ENCODE measurements at regions not wholly inside any gene's neighbourhood (a gene's known extent, or its start where the extent isn't known, plus 50 kb on each side); places are given as distances from the start of the nearest gene placed in this dataset.

- TF ChIP-seq CTCF (IDR thresholded peaks at IDR 0.05; ENCODE audit: extremely low read depth, insufficient read depth, missing control alignments), result no peak
- in situ Hi-C loops (cut with MboI; ENCODE audit: low pct_unique_long_range_greater_than_20kb, low sequenced_read_pairs, unreplicated experiment), result no loop called here
- DNase-seq (ENCODE audit: low spot score), result no peak
Measured at GRCh38 chr7:22066522-22066921, 120.8 kb upstream of the CDCA7L start.

GRCh38 chr7:22064816-22065215, 119.1 kb upstream of the CDCA7L start:
- in situ Hi-C loops (cut with MboI; ENCODE audit: low pct_unique_long_range_greater_than_20kb, low sequenced_read_pairs, unreplicated experiment), result no loop called here
- TF ChIP-seq CTCF (IDR thresholded peaks at IDR 0.05; ENCODE audit: extremely low read depth, insufficient read depth, missing control alignments), result no peak
- DNase-seq (ENCODE audit: low spot score), result no peak

- in situ Hi-C loops (cut with MboI; ENCODE audit: low pct_unique_long_range_greater_than_20kb, low sequenced_read_pairs, unreplicated experiment), result no loop called here
- TF ChIP-seq CTCF (IDR thresholded peaks at IDR 0.05; ENCODE audit: extremely low read depth, insufficient read depth, missing control alignments), result no peak
- no peak for DNase-seq (ENCODE audit: low spot score)
Measured at GRCh38 chr7:22061775-22062174, 116.1 kb upstream of the CDCA7L start.

- in situ Hi-C loops (cut with MboI; ENCODE audit: low pct_unique_long_range_greater_than_20kb, low sequenced_read_pairs, unreplicated experiment), result no loop called here
- no peak for TF ChIP-seq CTCF (IDR thresholded peaks at IDR 0.05; ENCODE audit: extremely low read depth, insufficient read depth, missing control alignments)
- no peak for DNase-seq (ENCODE audit: low spot score)
Measured at GRCh38 chr7:22060863-22061262, 115.2 kb upstream of the CDCA7L start.

DNA sequence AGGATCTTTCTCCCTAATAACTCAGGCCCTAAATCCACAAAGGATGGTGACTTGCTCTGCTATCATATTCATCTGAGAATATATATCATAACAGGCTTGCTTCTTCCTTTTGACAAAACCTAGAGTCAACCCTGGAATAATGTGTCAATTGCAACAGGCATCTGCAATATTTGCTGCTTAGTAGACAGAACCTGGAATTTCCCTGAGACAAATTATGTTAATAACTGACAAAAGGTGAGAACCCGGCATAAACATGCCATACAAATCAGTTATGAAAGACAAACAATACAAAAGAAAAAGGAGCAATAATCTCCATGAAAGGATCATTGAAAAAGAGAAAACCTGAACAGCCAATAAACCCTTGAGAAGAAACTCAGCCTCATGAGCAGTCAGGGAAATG, 114.5 kb upstream of the CDCA7L start:
- DNase-seq (ENCODE audit: low spot score), result no peak
- in situ Hi-C loops (cut with MboI; ENCODE audit: low pct_unique_long_range_greater_than_20kb, low sequenced_read_pairs, unreplicated experiment), result no loop called here
- no peak for TF ChIP-seq CTCF (IDR thresholded peaks at IDR 0.05; ENCODE audit: extremely low read depth, insufficient read depth, missing control alignments)

GRCh38 chr7:22055226-22055625, 109.5 kb upstream of the CDCA7L start:
- DNase-seq (ENCODE audit: low spot score), result no peak
- in situ Hi-C loops (cut with MboI; ENCODE audit: low pct_unique_long_range_greater_than_20kb, low sequenced_read_pairs, unreplicated experiment), result no loop called here
- no peak for TF ChIP-seq CTCF (IDR thresholded peaks at IDR 0.05; ENCODE audit: extremely low read depth, insufficient read depth, missing control alignments)
